ENCODE measurements at regions not wholly inside any gene's neighbourhood (a gene's known extent, or its start where the extent isn't known, plus 50 kb on each side); places are given as distances from the start of the nearest gene placed in this dataset.

DNA sequence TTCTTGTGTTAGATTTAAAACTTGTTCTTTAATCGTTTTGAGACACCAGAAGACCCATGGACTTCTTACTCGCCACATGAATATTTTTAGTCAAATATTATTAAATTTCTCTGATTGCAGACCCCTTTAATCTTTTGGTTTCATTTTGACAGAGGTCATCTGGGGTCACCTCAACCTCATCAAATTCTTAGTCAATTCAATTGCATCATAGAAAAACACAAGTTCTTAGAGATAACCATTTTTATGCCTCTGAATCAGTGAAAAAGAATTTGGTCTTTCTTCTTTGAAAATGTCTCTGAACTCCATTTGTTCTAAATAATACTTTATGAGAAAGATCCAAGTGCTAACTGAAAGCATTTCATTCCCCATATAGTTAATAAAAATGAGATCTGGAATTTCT is 55.2 kb upstream of the CBLN4 start:
- DNase-seq (ENCODE audit: low spot score), result no peak

DNA sequence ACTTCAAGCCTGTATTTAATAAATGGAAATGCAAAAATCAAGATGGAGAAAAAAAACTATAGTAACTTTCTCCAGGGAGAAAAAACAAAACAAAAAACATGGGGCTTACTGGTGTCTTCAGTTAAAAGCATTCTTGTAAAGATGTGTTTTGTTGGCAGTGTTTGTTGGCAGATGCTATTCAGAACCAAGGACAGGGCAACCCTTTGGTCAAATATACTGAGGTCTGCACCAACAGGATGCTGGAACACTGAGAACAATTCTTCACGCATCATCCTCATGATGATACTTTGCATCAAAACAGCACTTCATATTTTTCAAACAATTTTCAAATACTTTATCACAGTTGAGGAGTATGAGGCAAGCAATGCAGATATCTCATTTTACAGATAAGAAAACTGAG is 63.7 kb upstream of the CBLN4 start:
- peak; percentile 12 for DNase-seq (ENCODE audit: low spot score)

- DNase-seq (ENCODE audit: low spot score), result no peak
Measured at GRCh38 chr20:56072165-56072564, 66.8 kb upstream of the CBLN4 start.

- DNase-seq (ENCODE audit: low spot score), result no peak
Measured at GRCh38 chr20:56088375-56088774, 83.1 kb upstream of the CBLN4 start.

DNA sequence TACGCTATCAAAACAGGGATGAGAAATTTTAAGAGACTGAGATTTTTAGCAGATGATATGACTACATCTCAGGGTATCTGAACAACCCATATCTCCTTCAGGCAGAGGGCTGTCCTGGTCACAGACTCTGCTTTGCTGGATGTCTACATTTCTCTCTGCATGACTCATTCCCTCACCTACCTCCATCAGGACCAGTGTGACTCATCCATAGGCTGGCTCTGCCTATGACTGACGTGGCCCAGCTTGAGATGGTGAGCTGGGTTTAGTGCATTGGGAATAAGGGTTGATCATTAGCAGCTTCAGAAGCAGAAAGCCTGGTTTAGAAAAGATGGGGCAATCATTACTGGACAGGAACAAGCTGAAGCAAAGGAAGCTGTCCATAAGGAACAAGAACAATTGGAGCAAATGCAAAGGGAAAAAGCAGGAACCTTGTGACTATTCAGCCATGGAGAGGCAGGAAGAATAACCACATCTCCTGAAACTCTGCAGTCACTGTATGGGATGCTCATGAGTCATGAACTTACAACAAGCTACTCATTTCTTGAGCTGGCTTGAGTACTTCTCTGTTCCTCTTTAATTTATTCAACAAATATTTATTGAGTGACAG is 86.4 kb upstream of the CBLN4 start:
- DNase-seq (ENCODE audit: low spot score), result peak; percentile 60

DNA sequence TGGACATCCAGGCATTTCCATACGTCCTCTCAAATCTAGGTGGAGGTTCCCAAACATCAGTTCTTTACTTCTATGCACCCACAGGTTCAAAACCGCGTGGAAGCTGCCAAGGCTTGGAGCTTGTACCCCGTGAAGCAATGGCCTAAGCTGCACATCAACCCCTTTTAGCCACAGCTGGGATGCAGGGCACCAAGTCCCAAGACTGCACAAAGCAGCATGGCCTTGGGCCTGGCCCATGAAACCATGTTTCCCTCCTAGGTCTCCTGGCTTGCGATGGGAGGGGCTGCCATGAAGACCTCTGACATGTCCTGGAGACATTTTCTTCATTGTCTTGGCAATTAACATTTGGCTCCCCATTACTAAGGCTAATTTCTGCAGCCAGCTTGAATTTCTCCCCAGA is 88.9 kb upstream of the CBLN4 start:
- no peak for DNase-seq (ENCODE audit: low spot score)

GRCh38 chr20:56098981-56099500 is 93.7 kb upstream of the CBLN4 start:
- DNase-seq (ENCODE audit: low spot score), result no peak

- peak; percentile 21 for DNase-seq (ENCODE audit: low spot score)
Measured at GRCh38 chr20:56111961-56112730, 106.8 kb upstream of the CBLN4 start.

DNA sequence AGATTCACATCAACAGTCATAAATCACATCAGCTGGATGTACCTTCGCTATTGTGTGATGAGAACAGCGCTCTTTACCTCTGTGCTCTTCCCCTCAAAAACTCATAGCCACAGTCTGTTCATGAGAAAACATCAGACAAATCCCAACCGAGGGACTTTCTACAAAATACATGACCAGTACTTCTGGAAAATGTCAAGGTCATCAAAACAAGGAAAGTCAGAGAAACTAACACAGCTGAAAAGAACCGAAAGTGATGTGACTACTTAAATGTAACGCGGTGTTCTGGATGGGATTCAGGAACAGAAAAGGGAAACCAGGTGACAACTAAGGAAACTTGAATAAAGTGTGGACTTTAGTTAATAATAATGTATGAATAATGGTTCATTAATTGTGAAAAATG is 112.0 kb upstream of the CBLN4 start:
- no peak for DNase-seq (ENCODE audit: low spot score)

DNA sequence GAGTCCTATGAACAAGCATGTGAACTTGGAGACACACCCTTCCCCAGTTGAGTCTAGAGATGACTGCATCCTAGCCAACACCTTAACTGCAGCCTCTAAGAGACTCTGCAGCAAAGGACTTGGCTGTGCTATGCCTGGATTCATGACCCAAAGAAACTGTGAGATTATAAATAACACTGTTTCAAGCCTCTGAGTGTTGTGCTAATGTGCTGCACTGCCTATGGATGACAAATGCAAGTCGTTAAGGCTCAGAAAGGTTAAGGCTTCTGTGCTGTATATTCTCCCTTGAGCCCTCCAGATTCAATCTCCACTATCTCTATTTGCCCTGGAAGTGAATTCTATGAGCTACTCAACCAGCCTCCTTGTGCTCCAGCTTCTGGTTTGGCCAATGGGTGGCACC is 116.5 kb upstream of the CBLN4 start:
- no peak for DNase-seq (ENCODE audit: low spot score)

DNA sequence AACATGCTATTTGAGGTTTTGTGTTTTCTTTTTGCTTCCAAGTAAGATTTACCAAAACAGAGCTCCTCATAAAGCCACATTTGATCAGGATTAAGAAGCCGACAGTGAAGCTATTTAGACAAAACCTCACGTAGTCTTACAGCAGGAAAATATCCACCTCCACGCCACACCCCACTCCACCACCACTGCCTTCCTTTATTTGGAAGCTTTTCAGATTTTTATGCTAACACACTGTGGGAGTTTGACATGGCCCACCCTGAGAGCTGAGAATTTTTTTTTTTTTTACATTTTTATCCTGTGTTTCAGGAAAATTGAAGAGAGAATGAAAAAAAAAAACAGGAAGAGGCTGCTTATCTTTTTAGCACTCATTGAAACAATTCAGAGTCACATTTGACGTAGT is 104.8 kb upstream of the MC3R start:
- no peak for DNase-seq (ENCODE audit: low spot score)

GRCh38 chr20:56151834-56152233 is 96.7 kb upstream of the MC3R start:
- DNase-seq (ENCODE audit: low spot score), result no peak

- DNase-seq (ENCODE audit: low spot score), result no peak
Measured at GRCh38 chr20:56153926-56154325, 94.6 kb upstream of the MC3R start.

GRCh38 chr20:56155625-56156024 is 92.9 kb upstream of the MC3R start:
- DNase-seq (ENCODE audit: low spot score), result no peak

DNA sequence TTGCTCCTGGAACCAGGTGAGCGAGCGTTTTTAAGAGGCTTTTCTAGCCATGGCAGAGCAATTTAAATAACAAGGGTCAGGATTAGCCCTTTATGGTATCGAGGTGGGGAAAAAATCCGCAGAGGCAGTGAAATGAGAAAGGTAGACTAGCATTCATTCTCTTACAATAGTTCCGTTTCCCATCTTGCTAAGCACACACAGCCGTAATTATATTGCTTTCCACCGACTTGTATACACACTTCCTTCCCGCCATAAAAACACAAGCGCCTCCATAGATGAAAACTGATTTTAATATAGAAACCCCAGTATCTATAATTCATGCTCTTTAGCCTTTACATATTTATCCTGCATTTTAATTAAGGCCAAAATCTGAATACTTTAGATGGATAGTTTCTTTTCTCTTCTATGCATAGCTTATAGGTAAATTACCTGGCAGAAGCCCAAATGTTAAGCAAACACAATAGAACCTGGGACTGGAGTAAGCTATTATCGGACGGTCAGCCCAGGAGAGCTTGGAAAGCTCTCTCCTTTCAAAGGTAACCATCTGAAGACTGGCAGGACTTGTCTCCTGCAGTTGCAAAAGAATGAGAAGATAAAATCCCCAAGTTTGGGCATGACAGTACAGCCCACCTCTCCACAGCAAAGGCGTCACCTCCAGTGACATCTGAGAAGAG is 90.9 kb upstream of the MC3R start:
- no peak for DNase-seq (ENCODE audit: low spot score)

GRCh38 chr20:56158489-56158888 is 90.0 kb upstream of the MC3R start:
- DNase-seq (ENCODE audit: low spot score), result no peak

- no peak for DNase-seq (ENCODE audit: low spot score)
Measured at GRCh38 chr20:56160956-56161355, 87.6 kb upstream of the MC3R start.

- peak; percentile 46 for DNase-seq (ENCODE audit: low spot score)
Measured at GRCh38 chr20:56163806-56164205, 84.7 kb upstream of the MC3R start.

GRCh38 chr20:56166781-56167465 is 81.6 kb upstream of the MC3R start:
- DNase-seq (ENCODE audit: low spot score), result no peak

- peak; percentile 72 for DNase-seq (ENCODE audit: low spot score)
Measured at GRCh38 chr20:56171087-56172012, 77.2 kb upstream of the MC3R start.

- DNase-seq (ENCODE audit: low spot score), result no peak
Measured at GRCh38 chr20:56173438-56173837, 75.1 kb upstream of the MC3R start.
